NCI-H460 (cell line): ENCODE measurements at regions not wholly inside any gene's neighbourhood (a gene's known extent, or its start where the extent isn't known, plus 50 kb on each side); places are given as distances from the start of the nearest gene placed in this dataset.

Experiments used
- DNase-seq: peaks from one replicate; pipeline ENCODE4 v3.0.0-alpha.2; 2016; ENCODE audit warnings: low read depth; ENCODE audit errors: extremely low read depth

DNA sequence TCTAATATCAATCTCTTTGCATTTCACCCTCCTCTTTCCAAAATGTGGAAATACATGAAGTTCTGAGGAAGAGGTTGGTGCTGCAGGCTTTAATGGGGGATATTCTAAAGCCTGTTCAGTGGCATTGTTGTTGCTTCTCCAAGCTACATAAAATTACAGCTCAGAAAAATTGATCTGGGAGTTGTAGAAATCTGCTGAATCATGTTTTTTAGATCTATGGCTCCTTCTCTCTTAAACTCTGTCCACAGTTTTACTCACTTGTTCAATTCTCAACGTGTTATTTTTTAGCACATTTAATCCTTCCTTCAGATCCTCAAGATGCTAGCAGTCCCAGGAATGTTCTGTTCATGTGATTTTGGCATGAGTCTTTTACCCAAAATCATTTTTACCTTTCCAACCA, 949.5 kb upstream of the ADGRL3 start:
- DNase-seq, result no peak

DNA sequence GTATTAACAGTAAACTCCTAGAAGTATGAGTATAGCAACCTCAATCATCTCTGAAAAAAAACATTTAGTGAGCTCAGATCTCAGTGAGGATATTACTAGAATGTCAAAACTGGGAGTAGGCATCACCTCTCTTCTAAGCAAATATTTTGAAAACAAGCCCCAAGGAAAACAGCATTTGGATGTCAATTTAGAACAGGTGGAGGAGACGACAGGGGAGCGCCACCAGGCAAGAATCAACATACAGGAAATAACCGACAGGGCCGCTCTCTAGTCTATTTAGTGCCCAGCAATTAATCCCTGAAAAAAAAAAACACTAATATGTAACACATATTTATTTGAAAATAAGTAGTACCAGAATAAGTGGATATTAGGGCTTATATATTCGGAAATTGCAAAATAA, 940.3 kb upstream of the ADGRL3 start:
- DNase-seq, result no peak

DNA sequence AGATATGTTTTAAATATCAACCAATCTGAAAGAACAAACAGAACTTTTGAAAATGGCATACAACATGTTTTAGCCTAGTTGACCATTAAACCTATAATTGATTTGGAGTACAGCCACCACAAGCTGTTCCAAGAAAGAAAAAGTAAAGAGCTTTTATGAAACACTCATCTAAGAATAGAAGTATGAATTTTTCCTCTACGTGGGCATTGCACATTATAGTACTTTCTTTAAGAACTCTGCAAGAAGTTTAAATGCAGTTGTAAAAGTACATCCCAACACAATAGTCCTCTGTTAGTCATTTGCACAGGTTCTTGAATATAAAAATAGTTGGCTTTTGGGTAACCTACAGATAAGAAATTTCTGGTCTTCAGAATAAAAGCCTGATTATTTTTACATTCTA, 933.6 kb upstream of the ADGRL3 start:
- DNase-seq, result no peak

DNA sequence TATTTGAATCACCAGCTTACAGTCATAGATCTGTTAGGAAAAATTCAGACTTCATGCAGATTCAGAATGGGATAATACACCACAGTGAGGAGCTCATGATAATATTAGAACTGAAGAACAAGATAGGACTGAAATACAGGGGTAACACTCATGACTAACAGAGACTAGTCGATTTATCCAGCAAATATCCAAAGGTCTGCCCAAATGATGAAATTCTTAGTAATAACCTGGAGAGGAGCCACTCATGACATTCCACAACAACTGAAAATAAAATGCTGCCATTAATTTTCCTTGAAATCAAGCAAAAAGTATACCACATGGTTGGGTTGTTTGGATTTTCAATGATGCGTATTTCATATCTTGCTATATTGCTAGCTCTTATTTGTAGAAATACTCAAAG, 903.7 kb upstream of the ADGRL3 start:
- DNase-seq, result no peak

DNA sequence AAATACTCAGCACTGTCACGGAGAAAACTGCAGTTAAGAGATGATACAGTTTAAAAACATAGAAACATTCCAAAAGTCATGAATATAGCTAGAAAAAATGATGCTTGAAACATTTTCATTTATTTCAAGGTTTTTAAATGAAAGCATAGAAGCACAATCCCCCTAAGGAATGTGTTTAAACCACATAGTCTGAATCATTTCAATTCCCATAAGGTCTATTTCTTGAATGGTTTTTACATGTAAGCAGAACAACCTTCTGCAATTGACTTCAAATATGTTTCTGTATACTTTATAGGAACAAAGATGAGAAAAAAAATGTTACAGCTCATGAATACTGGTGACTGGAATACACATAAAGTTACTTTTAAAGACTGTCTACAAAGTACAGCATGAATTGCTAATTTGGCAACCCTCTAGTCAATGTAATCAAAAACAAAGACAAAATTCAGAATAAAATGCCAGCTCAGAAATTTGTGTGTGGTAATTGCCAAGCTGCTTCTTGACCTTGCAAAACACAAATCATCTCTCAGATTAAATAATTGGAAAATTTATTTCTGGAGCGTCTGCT, 886.4 kb upstream of the ADGRL3 start:
- DNase-seq, result no peak

DNA sequence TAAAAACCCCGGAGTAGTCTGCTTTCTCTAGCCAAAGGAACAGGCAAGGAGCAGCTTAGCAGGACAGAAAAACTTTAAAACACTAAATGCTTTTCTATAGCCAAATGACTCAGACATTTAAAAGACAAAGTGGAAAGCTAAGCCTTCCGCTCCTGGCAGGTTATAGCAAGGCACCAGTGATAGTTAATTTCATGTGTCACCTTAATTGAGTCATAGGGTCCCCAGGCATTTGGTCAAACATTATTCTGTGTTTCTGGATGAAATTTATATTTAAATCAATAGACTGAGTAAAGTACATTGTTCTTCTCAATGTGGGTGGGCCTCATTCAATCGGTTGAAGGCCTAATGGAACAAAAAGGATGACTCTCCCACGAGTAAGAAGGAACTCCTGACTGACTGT, 885.7 kb upstream of the ADGRL3 start:
- no peak for DNase-seq

DNA sequence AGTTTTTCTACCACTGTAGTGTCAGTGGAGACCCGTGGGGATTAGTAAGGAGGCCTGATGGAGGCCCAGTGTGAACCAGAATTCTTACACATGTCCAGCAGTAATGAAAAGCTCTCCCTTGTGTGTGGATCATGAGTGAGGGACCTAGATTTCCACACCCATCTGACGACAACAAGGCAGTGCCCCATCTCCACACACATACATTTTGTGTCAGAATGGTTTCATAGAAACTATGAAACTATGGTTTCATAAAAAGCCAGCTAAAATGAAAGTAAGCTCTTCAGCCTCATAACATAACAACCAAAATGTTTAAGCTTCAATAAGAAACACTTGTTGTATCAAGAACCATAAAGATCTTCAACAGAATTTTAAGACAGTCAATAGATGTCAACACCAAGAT, 884.5 kb upstream of the ADGRL3 start:
- no peak for DNase-seq

DNA sequence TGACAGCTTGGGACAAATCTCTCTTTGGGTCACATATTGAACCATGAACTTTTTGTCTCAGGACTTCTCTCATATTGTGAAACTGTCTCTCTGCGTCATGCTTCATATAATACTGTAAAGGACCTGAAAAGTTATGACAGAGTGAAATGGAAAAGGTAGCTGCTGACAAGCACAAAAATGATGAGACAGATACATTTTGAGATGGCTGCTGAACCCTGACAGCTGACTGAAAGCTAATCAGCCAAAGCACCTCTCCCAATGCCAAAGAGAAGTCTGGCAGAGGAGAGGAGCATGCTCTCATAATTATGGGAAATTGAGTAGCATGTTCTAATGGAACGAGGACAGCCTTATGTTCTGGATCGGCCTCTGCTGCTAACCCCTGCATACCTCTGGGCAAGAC, 873.4 kb upstream of the ADGRL3 start:
- DNase-seq, result no peak

DNA sequence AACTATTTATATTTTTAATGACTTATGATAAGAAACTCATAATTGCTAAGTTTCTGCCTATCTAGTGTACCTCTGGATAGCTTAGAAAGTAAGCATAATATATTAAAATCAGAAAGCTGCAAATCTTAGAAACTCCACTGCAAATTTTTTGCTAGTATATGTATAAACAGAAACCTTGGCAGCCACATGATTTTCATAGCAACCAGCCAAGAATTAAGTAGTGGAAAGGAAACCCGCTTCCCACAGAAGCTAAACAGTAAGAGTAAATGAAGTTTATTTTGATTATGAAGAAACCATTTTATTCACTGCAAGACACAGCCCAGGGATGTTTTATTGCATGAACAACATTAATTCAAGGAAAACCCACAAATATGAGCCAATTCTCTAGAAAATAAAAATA, 872.5 kb upstream of the ADGRL3 start:
- DNase-seq, result no peak

DNA sequence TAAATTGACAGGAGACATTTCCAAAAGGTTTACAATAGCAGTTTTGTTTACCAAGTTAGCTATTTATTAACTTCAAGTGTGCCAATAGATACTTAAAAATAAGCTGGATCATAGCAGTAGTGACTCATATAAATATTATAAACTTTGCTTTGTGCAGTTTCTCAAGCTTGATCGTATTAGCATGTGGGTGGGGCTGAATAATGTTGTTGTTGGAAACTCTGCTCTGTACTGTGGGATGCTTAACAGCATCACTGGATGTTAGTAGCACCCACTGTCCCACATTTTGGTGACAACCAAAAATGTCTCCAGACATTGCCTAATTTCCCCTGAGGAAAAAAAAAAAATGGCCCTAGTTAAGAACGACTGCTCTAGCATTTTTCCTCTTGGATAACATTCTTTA, 855.2 kb upstream of the ADGRL3 start:
- DNase-seq, result no peak

DNA sequence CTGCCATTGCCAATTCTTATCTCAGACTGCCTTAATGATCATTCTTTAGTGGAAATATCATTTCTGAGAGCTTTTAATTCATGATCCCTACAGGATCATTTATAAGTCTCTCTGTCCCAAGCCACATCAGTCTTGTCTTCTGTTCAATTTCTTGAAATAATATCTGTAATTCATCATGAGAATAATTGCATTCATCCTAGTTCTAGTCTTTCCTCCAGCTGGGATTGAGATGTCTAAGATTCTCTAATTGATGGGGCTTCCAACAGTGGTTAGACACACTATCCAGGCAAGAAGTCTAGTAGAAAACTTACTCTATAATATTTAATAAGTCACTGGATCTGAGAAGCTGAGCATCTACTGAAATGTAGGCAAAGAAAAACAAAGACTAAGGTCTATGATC, 854.7 kb upstream of the ADGRL3 start:
- no peak for DNase-seq

DNA sequence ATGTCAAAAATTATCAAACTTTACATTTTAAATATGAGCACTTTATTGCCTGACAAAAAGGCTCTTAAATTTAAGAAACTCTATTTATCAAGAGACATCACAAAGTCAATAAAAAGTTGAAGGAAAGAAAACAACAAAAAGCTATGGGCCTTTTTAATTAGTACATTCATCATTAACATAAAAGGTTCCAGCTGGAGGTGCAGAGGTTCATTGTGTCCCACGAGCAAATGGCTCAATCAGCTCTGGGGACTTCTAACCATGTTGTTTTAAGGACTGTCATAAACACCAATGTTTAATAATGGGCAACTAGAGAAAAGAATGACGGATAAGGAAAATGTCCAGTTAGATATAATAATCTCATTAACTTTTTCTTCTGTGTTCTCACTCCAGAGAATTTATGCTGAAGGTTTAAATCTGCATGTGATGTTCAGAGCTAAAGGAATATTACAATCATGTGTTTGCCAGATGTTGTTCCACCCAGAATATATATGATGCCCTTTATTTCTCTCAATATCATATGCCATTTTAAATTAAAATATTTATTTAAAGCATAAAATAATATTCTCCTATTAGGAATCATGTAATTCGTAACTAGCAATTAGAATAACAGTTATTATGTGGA, 840.3 kb upstream of the ADGRL3 start:
- DNase-seq, result no peak

DNA sequence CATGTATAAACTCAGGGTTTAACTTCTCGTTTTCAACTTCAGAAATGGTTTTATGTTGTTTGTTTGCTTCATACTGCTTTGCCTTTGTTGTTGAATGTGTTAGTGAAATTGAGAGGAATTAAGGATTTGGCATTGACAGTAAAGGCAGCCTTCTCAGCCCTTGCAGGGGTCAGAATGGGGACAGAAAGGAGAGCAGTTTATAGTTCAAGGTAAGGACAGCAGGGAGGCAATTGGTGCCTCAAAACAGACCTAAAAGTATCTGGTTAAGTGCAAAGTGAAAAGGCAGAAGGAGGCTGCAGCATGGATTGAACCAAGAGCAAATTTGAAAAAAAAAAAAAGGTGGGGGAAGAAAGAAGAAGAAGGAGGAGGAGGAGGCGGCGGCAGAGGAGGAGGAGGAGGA, 835.0 kb upstream of the ADGRL3 start:
- no peak for DNase-seq

DNA sequence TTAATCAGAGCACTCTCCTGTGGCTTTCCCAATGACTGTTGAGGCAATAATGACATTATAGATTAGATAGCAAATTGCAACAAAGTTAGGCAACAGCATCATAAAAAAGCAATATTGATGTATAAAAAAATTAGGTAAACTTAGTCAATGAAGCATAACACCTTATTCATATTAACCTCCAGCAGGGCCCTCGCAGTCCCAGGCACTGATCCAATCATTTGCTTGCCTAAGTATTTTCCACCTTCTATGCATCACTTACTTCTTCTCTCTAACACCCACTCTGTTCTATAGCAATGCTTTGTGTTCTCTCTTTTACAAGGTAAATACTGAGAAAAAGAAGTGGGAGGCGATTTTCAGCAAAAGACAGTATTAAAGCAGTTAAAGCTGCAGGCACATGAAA, 833.5 kb upstream of the ADGRL3 start:
- no peak for DNase-seq

DNA sequence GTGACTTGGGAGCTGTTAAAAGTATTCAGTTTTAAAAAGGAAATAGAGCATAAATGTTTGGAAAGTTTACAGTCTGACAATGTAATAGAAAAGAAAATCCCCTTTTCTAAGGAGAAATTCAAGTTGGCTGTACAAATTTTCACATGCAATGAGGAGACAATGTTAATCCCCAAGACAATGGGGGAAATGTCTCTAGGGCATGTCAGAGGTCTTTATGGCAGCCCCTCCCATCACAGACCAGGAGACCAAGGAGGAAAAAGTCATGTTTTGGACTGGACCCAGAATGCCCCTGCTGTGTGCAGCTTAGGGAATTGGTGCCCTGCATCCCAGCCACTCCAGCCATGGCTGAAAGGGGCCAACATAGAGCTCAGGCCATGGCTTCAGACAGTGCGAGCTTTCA, 831.1 kb upstream of the ADGRL3 start:
- DNase-seq, result no peak

DNA sequence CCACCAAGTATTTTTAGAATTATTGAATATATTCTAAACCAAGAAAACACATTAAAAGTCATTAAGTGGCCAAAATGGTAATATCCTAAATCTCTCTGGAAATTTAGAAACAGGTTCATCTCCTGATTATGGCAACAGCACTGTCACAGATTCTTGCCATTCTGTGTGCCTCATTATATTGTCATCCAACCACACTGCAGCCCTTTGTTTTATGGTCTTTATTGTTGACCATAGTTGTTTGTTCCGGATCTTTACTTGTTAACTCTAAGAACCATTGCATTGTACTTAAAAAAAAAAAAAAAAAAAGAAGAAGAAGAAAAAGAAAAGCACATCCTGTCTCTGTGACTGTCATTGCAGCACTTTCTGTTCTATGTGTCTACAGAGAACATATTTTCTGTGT, 822.1 kb upstream of the ADGRL3 start:
- DNase-seq, result no peak

DNA sequence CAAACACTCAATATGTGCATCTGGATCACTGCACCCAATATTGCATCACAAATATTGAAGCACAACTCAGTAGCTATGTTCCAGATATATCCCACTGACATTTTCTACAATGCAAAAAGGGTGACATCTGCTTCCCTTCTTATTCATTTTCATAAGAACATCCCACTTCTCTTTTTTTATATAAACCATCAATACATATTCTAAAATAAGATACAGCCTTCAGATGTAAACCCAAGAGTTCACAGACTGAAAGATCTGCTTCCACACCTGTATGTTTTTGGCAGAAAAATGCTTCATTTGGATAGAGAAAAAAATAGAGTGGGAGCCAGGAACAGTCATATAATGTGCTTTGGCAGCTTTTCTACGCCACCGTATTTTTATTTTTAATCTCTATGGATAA, 815.6 kb upstream of the ADGRL3 start:
- DNase-seq, result no peak

DNA sequence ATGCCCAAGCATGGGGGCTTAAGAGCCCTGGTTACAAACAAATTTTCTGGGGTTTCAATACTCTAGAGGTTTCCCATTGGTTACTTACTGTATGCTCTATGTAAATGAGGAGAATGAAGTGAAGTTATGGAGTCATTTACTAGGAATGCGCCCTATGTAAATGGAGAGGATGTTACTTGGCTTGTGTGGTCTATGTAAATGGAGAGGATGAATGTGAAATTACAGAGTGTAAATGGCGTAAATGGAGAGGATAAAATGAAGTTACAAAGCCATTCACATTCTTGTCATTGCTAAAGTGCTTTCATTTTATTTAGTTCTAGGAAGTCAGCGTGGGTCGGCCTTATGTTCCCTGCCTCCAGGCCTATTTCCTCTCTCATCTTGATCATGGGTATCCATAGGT, 810.5 kb upstream of the ADGRL3 start:
- DNase-seq, result no peak

DNA sequence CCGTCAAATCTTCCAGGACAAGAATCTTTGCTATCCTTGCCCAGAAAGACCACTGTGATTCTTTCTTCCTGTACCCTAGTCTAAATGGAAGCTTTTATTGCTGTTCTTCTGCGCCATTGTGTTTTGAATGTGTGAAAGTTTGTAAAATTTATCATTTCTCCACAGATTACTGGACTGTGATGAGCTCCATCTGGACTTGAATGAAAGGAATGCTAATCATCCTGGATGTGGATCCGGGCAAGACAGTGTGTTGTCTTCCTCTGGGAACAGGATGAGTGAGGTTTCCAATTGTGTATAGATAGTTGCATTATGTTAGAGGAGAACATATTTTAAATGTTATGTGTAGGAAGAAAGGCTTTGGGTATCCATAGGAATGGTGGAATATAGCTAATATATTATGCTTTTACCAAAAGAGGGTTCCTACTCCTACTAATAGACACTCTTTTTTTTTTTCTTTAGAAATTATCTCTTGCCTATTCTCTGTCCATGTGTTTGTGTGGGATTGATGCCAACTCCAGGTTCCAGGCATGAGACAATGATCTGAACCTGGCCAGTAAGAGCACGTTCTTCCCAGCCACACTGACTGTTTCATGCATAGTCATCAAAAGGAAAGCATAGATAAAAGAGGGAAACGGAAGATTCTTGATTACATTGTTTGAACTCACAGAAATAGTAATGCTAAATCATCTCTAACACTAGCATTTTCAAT, 803.6 kb upstream of the ADGRL3 start:
- DNase-seq, result no peak

DNA sequence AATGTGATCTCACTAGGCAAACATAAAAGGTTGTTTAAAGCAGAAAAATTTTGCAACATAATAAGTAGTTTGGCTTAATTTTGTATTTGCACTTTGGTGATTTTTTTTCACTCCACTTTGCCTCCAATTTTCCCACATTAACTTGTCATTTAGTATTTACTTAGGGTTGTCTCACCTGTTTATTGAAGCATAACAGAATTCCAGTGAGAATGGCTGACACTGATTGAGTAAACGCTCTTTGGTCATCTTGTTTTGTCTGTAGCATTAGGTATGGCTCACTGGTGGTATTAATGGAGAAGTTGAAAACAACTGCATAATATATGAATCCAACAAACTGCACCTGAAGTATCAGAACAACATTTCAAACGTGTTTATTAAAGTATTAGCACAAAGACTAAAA, 799.5 kb upstream of the ADGRL3 start:
- DNase-seq, result no peak

DNA sequence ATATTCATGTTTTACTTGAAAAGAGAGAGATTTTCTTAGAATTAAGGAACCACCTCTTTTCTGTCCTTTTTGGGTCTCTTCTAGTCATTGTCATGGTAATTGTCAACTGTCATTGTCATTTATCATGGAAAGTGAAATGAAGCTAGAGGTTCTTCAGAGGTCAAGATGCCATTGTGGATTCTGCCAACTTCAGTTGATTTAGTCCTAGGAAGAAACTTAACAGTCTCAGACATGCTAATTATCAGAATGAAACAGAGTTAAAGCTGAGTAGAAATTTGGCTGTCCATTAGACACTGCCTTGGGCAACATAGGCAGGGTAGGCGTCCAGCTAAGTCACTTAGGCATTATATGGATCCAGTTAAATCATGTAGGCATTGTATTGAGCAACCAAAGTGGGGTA, 796.1 kb upstream of the ADGRL3 start:
- no peak for DNase-seq

DNA sequence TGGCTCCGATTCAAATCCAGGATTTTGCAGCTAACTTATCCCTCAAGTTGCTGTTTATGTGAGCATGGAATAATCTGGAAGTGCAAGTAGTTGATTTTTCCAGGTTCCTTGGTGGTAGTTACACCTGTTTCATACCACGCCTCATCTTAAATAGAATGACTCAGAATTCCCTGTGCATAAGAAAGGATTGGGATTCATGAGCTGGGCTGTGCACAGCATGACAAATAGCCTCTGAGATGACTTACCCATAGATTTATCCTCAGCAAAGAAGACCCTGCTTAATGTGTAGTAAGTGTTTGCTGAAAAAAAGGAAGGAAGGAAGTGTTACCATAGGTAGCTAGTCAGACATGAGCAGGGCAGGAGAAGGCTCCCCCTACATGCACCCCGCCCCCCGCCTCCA, 777.7 kb upstream of the ADGRL3 start:
- no peak for DNase-seq
